Heart left ventricle (tissue), 13 donors: ENCODE measurements at regions not wholly inside any gene's neighbourhood (a gene's known extent, or its start where the extent isn't known, plus 50 kb on each side); places are given as distances from the start of the nearest gene placed in this dataset.

Experiments
- POLR2A ChIP-seq, 2 donors: fragments of 450-650 bp; IDR thresholded peaks; one replicate each; pipeline ENCODE4 v1.6.1; 2017; ENCODE audit warnings: antibody characterized with exemption in 2 of 2, mild to moderate bottlenecking in 2 of 2, moderate library complexity in 2 of 2
- TF ChIP-seq, protein P1 (sequence below), 12 donors: fragments of 200-600 bp; sonication (generic) in 4 of 12; IDR thresholded peaks; one replicate each; pipeline versions ENCODE4 v1.5.0 to v1.8.0; 2018 to 2022; ENCODE audit warnings: antibody characterized with exemption in 12 of 12, mild to moderate bottlenecking in 5 of 12
- donor health status: ischemic (EF 13 %, LVEDD 7.1; RV severe dilation, severe dysfunction).
- donor health status: DM: no; HTN: yes; CAD: no.
- donor health status: DM: no; HTN: no; CAD: no.
- donor health status: ischemic (EF 25% LVEDD 6.9; RV normal size, moderate dysfunction).
- donor health status: ischemic (EF 25% LVEDD 5.7; RV mildly dilated, moderate dysfunction).
- donor health status: ischemic (EF 35%, LVEDD 5.7; RV mildly dilated, moderate dysfunction).
- donor health status: nonischemic (EF 11% LVEDD 7.7; RV severe dilation, severe dysfunction).
- donor health status: DM: yes; HTN: yes; CAD: no.
- donor health status: PGD.
- donor health status: ischemic (EF 29% LVEDD 5.4; RV normal size, mild dysfunction).
- donor health status: nonischemic (EF 23%, LVEDD 6.1; RV moderate dilation, normal function).

- TF ChIP-seq POLR2A (IDR thresholded peaks at IDR 0.05): no peak
- TF ChIP-seq, protein P1, sequence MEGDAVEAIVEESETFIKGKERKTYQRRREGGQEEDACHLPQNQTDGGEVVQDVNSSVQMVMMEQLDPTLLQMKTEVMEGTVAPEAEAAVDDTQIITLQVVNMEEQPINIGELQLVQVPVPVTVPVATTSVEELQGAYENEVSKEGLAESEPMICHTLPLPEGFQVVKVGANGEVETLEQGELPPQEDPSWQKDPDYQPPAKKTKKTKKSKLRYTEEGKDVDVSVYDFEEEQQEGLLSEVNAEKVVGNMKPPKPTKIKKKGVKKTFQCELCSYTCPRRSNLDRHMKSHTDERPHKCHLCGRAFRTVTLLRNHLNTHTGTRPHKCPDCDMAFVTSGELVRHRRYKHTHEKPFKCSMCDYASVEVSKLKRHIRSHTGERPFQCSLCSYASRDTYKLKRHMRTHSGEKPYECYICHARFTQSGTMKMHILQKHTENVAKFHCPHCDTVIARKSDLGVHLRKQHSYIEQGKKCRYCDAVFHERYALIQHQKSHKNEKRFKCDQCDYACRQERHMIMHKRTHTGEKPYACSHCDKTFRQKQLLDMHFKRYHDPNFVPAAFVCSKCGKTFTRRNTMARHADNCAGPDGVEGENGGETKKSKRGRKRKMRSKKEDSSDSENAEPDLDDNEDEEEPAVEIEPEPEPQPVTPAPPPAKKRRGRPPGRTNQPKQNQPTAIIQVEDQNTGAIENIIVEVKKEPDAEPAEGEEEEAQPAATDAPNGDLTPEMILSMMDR (IDR thresholded peaks at IDR 0.05): no peak
These were observed 1301.8 kb upstream of the DIAPH2 start for GRCh38 chrX:95382799-95383198.
